Heart left ventricle (tissue), 13 donors: ENCODE measurements at regions not wholly inside any gene's neighbourhood (a gene's known extent, or its start where the extent isn't known, plus 50 kb on each side); places are given as distances from the start of the nearest gene placed in this dataset.

Experiments
- CTCF ChIP-seq, 12 donors: fragments of 200-600 bp; sonication (generic) in 4 of 12; IDR thresholded peaks; one replicate each; pipeline versions ENCODE4 v1.5.0 to v1.8.0; 2018 to 2022; ENCODE audit warnings: antibody characterized with exemption in 12 of 12, mild to moderate bottlenecking in 5 of 12
- POLR2A ChIP-seq, 2 donors: fragments of 450-650 bp; IDR thresholded peaks; one replicate each; pipeline ENCODE4 v1.6.1; 2017; ENCODE audit warnings: antibody characterized with exemption in 2 of 2, mild to moderate bottlenecking in 2 of 2, moderate library complexity in 2 of 2
- donor health status: ischemic (EF 13 %, LVEDD 7.1; RV severe dilation, severe dysfunction).
- donor health status: DM: no; HTN: yes; CAD: no.
- donor health status: DM: no; HTN: no; CAD: no.
- donor health status: ischemic (EF 25% LVEDD 6.9; RV normal size, moderate dysfunction).
- donor health status: ischemic (EF 25% LVEDD 5.7; RV mildly dilated, moderate dysfunction).
- donor health status: ischemic (EF 35%, LVEDD 5.7; RV mildly dilated, moderate dysfunction).
- donor health status: nonischemic (EF 11% LVEDD 7.7; RV severe dilation, severe dysfunction).
- donor health status: DM: yes; HTN: yes; CAD: no.
- donor health status: PGD.
- donor health status: ischemic (EF 29% LVEDD 5.4; RV normal size, mild dysfunction).
- donor health status: nonischemic (EF 23%, LVEDD 6.1; RV moderate dilation, normal function).

- TF ChIP-seq CTCF (IDR thresholded peaks at IDR 0.05) (no peak), POLR2A (IDR thresholded peaks at IDR 0.05) (no peak)
These were observed 677.2 kb upstream of the INTU start for GRCh38 chr4:126955292-126956183.
